ENCODE measurements at regions not wholly inside any gene's neighbourhood (a gene's known extent, or its start where the extent isn't known, plus 50 kb on each side); places are given as distances from the start of the nearest gene placed in this dataset.

DNA sequence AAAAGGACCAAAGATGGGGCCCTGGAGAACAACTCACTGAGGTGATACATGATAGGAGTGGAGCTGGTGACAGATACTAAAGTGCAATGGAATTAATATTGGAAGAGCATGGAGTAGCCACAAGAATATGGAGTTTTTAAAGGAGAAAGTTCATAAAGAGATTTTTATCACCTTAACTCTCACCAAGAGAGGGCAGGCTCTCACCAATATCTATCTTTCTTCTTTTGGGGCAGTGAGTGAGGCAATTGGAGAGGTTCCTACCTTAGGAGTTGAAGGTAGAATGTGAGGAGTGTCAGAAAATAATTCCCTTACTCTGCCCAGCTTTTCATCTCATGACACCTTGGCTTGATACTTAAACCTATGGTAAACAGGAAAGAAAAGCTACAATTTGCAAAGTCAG lies 233.7 kb upstream of the CWC22 start:
- TF ChIP-seq, protein P1, sequence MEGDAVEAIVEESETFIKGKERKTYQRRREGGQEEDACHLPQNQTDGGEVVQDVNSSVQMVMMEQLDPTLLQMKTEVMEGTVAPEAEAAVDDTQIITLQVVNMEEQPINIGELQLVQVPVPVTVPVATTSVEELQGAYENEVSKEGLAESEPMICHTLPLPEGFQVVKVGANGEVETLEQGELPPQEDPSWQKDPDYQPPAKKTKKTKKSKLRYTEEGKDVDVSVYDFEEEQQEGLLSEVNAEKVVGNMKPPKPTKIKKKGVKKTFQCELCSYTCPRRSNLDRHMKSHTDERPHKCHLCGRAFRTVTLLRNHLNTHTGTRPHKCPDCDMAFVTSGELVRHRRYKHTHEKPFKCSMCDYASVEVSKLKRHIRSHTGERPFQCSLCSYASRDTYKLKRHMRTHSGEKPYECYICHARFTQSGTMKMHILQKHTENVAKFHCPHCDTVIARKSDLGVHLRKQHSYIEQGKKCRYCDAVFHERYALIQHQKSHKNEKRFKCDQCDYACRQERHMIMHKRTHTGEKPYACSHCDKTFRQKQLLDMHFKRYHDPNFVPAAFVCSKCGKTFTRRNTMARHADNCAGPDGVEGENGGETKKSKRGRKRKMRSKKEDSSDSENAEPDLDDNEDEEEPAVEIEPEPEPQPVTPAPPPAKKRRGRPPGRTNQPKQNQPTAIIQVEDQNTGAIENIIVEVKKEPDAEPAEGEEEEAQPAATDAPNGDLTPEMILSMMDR (IDR thresholded peaks at IDR 0.05; ENCODE audit: insufficient read depth, low read length, poor library complexity, severe bottlenecking), result no peak
- TF ChIP-seq EZH2phosphoT487 (conservative IDR thresholded peaks at IDR 0.05; ENCODE audit: low read length), result no peak

Measured in SU-DHL-6 (cell line).